ENCODE measurements at regions not wholly inside any gene's neighbourhood (a gene's known extent, or its start where the extent isn't known, plus 50 kb on each side); places are given as distances from the start of the nearest gene placed in this dataset.

DNA sequence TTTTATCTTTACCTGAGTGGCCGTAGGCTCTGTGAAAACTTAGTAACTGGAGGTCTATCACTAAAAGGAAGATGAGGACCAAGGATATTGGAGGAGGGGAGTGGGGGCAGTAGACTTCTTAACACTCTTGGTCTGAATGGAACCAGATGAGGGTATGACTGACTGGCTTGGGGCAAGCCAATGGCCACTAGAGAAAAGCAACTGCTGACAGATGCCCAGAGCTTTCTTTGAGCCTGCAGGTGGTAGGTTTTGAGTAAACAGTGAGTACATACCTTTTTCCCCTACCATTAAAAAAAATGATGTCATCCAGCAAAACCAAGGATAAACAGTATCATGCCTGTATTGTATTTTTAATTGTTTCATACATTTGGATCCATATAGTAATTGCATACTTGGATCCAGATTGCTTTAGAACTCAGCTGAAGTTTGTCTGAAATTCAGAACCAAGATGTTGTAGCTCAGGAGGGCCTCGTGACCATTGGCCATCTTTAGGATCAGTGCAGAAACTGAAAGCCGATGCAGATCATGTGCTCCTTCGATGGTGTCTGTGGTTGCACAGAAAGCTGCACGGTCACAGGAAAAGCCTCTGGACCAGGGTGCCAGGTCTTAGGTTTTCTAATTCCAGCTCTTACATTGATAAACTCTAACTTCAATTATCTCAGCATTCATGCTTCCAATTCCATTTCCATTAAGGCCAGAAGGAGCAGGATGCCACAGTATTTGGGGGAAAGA, 131.0 kb downstream of the PDGFRA start:
- no peak overlapping the region for H3K27ac Mint-ChIP-seq
- no peak for ATAC-seq (replicated peaks)
- peaks cover 3% of the 10 kb centered on the region for H3K27me3 Mint-ChIP-seq

DNA sequence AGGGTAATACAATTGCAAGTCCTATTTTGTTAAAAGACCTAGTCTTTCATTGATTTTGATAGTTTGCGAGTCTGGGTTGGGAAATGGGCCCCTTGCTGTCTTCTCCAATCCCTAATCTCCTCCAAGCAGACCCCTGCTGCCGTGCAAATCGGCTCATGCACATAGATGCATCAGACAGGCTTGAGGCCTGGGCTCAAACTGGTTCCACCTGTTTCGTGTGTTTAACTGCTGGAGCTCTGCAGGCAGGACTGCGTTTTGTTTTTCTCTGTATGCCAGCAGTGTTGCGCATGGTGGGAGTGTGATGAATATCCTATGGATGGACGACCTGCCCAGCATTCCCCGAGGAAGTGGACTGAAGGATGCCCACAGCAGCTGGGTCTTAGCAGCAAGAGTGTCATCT, 133.9 kb downstream of the PDGFRA start:
- Mint-ChIP-seq H3K27ac (no peak overlapping the region), H3K9me3 (no peaks in the 10 kb centered on the region), H3K4me1 (no peaks in the 10 kb centered on the region), H3K36me3 (ENCODE audit: low read depth) (no peaks in the 10 kb centered on the region), H3K4me3 (no peak overlapping the region), H3K27me3 (peaks cover 8% of the 10 kb centered on the region)
- ATAC-seq (replicated peaks), result no peak

More for the DNA sequence above, 131.0 kb downstream of the PDGFRA start:
- H3K36me3 Mint-ChIP-seq (ENCODE audit: low read depth), result no peaks in the 10 kb centered on the region
- H3K4me1 Mint-ChIP-seq, result no peaks in the 10 kb centered on the region
- no peaks in the 10 kb centered on the region for H3K9me3 Mint-ChIP-seq
- no peak overlapping the region for H3K4me3 Mint-ChIP-seq

DNA sequence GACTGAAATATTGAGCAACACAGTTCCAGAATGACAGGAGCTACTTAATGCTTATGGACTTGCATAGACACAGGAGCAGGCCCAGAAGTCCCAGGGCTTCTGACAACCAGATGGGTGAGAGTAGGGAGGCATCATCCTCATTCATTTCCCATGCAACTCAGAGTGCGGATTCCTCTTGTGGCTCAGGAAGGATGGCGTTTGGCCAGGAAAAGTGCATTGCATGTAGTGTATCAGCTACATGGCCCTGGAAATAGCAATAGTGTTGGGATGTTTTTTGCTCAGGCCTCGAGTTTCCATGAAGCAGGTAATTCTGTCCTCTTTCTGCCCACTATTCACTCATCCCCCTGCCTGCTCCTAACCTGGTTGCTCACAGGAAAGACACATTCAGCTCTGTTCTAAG, 136.6 kb downstream of the PDGFRA start:
- no peak for ATAC-seq (replicated peaks)
- no peaks in the 10 kb centered on the region for H3K9me3 Mint-ChIP-seq
- no peaks in the 10 kb centered on the region for H3K36me3 Mint-ChIP-seq (ENCODE audit: low read depth)

DNA sequence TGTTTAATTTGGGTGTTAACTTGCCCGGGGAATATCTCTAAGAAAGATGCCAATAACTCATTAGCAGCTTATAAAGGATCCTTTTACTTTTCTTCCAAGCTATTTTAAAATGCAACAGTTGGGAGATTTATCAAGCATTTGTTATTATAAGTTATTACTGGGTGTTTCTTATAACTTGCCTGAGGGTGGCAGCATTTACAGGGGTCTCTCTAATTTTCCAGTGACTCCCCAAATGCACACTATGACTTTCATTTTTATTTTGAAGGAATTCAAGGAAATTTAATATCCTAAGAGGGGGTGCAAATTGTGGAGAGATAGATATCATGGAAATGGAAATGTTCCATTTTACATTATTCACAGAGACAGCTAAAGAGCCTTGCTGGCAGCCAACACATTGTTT, 138.0 kb downstream of the PDGFRA start:
- Mint-ChIP-seq H3K36me3 (ENCODE audit: low read depth) (no peaks in the 10 kb centered on the region), H3K9me3 (peaks cover 2% of the 10 kb centered on the region), H3K4me1 (no peaks in the 10 kb centered on the region), H3K27ac (no peak overlapping the region), H3K4me3 (no peak overlapping the region), H3K27me3 (peaks cover 9% of the 10 kb centered on the region)
- ATAC-seq (replicated peaks), result no peak

More for the DNA sequence above, 136.6 kb downstream of the PDGFRA start:
- H3K27me3 Mint-ChIP-seq, result peaks cover 9% of the 10 kb centered on the region
- H3K27ac Mint-ChIP-seq, result no peak overlapping the region
- no peak overlapping the region for H3K4me3 Mint-ChIP-seq
- no peaks in the 10 kb centered on the region for H3K4me1 Mint-ChIP-seq

DNA sequence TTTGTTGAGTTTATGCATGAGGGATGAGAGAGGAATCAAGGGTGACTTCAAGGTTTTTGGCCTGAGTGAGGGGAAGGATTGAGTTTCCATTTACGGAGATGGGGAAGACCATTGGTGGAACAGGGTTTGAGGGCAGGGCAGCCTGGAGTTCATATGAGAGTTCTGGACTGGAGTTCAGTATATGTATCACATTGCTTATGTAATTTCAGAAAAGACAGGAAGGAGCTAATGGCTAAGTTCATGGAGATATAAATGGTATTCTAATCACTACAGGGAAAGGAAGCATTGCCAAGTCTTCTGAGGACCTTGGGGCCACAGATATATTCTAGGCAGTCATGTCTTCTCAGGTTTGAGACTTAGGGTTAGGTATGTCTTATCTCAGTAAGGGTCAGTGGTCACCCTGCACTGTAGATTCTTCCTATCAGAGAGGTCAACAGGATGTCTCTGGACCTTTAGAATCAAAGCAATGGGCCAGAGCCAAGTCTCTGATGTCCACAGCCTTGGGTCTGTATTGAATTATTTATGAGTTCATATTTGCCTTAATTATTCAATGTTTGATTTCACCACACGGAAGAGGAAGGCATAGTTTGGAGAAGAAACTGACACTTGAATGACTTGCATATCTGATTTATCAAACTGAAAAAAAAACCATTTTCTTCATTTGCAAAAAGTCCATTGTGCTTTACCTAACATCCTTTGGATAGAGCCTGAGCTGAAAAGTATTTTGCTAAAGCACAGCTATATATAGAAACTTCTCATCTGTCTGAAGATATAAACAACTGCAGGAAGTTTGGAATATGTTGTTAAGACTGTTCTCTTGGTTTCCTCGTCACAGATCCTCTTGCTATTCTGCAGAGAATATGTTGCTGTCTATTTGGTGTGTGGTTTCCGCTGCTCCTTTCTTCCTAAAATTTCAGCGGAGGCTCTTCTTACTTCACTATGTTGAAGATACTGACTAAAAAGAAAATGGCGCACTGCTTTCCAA, 139.5 kb downstream of the PDGFRA start:
- H3K4me1 Mint-ChIP-seq, result no peaks in the 10 kb centered on the region
- peaks cover 6% of the 10 kb centered on the region for H3K27me3 Mint-ChIP-seq
- H3K36me3 Mint-ChIP-seq (ENCODE audit: low read depth), result no peaks in the 10 kb centered on the region
- H3K9me3 Mint-ChIP-seq, result peaks cover 4% of the 10 kb centered on the region
- no peak overlapping the region for H3K27ac Mint-ChIP-seq
- no peak overlapping the region for H3K4me3 Mint-ChIP-seq
- ATAC-seq (replicated peaks), result no peak

DNA sequence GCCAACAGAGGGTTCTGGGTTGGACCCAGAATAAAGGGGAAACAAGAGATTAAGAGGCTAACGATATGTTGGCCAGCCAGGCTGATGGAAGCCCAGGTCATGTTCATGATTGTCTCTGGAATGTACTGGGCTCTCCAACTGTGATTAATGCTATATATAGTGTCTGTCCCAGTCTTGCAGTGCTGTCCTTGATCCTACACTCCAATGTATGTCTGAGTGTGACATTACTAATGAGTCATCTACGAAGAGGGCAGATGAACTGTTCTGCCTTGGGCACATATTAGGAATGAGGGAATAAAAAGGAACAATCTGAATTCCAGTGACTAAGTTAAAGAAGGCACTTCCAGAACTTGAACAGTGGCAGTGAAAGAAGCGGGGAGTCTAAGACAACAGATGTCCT, 142.1 kb downstream of the PDGFRA start:
- Mint-ChIP-seq H3K27ac (no peak overlapping the region), H3K27me3 (peaks cover 6% of the 10 kb centered on the region), H3K4me1 (no peaks in the 10 kb centered on the region), H3K9me3 (peaks cover 4% of the 10 kb centered on the region), H3K4me3 (no peak overlapping the region), H3K36me3 (ENCODE audit: low read depth) (no peaks in the 10 kb centered on the region)
- no peak for ATAC-seq (replicated peaks)

DNA sequence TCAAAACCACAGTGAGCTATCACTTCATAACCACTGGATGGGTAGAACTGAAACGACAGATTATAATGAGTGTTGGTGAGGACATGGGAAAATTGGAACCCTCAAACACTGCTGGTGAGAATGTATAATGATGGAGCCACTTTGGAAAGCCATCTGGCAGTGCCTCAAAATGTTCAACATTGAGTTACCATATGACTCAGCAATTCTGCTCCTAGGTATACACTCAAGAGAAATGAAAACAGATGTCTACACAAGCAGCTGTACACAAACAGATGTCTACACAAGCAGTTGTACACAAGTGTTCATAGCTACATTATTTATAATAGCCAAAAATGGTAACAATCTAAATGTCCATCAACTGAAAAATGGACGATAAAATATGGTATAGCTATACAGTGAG, 143.9 kb downstream of the PDGFRA start:
- peaks cover 4% of the 10 kb centered on the region for H3K9me3 Mint-ChIP-seq
- peaks cover 3% of the 10 kb centered on the region for H3K27me3 Mint-ChIP-seq
- H3K4me3 Mint-ChIP-seq, result no peak overlapping the region
- no peaks in the 10 kb centered on the region for H3K36me3 Mint-ChIP-seq (ENCODE audit: low read depth)
- ATAC-seq (replicated peaks), result no peak
- no peaks in the 10 kb centered on the region for H3K4me1 Mint-ChIP-seq
- no peak overlapping the region for H3K27ac Mint-ChIP-seq

DNA sequence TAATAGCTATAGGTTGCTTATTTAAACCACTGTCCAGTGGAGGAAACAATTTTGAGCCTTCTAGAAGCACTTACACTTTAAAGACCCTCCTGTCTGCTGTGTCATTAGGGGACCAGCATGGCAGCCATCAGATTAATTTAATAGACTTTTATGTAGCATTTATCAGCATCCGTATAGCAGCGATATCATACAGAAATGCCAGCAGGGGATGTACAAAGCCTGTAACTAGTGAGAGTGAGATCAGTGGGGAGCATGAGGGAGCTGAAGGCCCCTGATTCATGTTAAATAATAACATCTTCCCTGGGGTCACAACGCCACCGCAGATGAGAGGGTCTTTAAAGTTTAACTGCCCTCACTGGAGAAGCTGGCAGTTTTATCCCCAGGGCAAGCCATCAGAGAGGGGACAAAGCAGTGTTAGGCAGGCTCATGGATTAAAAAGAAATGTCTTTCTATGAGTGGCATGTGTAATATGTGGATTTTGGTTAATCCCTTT, 144.7 kb downstream of the PDGFRA start:
- H3K4me1 Mint-ChIP-seq, result no peaks in the 10 kb centered on the region
- H3K27ac Mint-ChIP-seq, result no peak overlapping the region
- H3K36me3 Mint-ChIP-seq (ENCODE audit: low read depth), result no peaks in the 10 kb centered on the region
- H3K9me3 Mint-ChIP-seq, result peaks cover 4% of the 10 kb centered on the region
- H3K4me3 Mint-ChIP-seq, result no peak overlapping the region
- no peak for ATAC-seq (replicated peaks)
- H3K27me3 Mint-ChIP-seq, result no peaks in the 10 kb centered on the region

DNA sequence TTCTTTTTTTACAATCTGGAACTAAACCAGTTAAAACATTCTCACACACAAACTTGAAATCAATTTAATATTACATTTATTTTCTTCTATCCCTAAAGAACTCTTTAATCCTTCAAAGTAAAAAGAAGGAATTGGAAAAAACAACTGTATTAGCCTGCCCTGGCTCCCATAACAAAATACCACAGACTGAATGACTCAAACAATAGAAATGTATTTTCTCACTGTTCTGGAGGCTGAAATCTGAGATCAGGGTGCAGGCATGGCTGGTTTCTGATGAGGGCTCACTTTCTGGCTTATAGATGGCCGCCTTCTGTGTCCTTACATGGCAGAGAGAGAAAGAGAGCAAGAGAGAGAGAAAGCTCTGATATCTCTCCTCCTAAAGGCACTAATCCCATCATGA, 149.4 kb downstream of the PDGFRA start:
- Mint-ChIP-seq H3K27me3 (no peaks in the 10 kb centered on the region), H3K4me3 (no peak overlapping the region), H3K36me3 (ENCODE audit: low read depth) (no peaks in the 10 kb centered on the region), H3K9me3 (no peaks in the 10 kb centered on the region), H3K4me1 (no peaks in the 10 kb centered on the region), H3K27ac (no peak overlapping the region)
- ATAC-seq (replicated peaks), result no peak

DNA sequence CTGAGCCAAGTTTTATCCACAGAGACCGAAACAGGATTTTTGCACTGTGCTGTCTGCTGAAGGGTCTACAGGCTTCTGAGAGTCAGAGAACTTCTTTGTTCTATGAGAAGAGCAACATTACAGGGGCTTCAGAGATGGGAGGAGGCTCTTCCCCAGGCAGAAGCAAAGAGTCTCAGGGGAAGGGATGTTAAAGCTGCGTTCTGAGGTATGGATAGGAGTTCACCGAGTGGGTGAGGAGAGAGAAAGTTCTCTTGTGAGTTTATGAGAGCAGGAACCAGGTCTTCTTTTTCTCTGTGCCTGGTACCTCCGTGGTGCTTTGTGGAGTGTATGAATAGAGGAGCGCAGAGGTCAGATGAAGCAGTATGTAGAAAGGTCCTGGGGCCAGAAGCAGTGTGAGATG, 155.1 kb downstream of the PDGFRA start:
- Mint-ChIP-seq H3K4me1 (no peaks in the 10 kb centered on the region), H3K36me3 (ENCODE audit: low read depth) (no peaks in the 10 kb centered on the region), H3K4me3 (no peak overlapping the region), H3K27ac (no peak overlapping the region), H3K27me3 (no peaks in the 10 kb centered on the region), H3K9me3 (no peaks in the 10 kb centered on the region)
- ATAC-seq (replicated peaks), result no peak

DNA sequence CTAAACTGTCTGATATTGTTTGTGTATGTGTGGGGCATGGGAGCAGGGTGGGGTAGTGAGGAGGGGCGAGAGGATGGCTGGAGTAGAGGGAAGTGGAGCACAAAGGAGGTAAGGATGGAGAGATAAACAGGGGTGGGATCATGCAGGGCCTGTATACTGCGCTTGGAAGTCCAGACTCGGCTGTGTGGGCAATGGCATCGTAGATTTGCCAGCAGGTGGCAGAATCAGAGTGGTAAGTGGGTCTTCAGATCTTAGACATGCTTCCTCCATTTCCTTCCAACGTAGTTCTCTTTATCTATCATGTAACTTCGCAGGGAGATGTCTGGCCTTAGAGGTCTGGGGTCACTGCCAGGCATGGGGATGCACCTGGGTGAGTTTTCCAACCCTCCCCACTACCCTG, 155.5 kb downstream of the PDGFRA start:
- Mint-ChIP-seq H3K27ac (no peak overlapping the region), H3K9me3 (no peaks in the 10 kb centered on the region), H3K36me3 (ENCODE audit: low read depth) (no peaks in the 10 kb centered on the region), H3K4me3 (no peak overlapping the region), H3K4me1 (no peaks in the 10 kb centered on the region), H3K27me3 (no peaks in the 10 kb centered on the region)
- no peak for ATAC-seq (replicated peaks)

DNA sequence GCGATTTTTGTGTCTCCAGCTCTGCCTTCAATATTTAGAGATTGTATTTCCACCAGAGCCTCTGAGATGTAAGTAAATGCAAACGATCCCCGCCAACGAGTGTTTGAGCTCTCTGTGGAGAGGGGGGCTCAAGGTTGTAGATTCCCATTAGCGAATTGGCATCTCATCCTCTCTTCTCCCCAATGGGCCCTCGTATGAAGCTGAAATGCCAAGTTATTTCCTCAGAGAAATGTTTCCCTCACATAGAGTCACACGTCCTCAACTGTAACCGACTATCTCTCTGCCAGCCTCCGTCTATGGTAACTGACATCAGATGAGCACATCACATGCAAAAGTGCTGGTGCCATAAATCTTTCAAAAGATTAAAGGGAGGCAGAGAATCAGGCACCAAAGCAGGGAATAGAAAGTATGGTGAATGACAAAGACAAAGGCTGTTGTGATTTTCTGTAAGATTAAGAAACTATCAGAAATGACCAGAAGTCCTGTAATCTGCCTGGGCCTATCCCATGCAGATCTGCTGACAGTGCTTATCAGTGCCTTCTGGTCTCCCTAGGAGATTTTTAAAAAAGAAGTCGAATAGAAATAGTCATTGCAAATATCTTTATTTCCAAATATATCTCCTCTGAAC, 157.1 kb downstream of the PDGFRA start:
- Mint-ChIP-seq H3K4me3 (no peak overlapping the region), H3K27me3 (peaks cover 4% of the 10 kb centered on the region), H3K27ac (no peak overlapping the region), H3K36me3 (ENCODE audit: low read depth) (no peaks in the 10 kb centered on the region), H3K4me1 (no peaks in the 10 kb centered on the region), H3K9me3 (no peaks in the 10 kb centered on the region)
- no peak for ATAC-seq (replicated peaks)

DNA sequence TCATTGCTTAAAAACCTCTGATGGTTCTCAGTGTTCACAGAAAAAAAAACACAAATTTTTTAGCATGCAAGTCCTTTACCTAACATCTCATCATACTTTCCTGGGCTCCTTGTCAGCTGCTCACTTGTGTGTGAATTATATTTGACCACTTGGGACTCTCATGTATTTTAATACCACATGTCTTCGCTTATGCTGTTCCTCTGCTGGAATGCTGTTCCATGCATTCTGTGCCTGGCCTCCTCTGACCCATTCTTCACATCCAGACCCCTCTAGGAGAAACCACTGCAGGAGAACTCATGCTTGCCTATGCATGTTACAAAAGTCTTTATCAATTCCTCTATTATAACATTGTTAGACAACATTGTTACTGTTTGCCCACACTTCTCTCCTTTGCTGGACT, 157.6 kb downstream of the PDGFRA start:
- H3K36me3 Mint-ChIP-seq (ENCODE audit: low read depth), result no peaks in the 10 kb centered on the region
- H3K4me1 Mint-ChIP-seq, result no peaks in the 10 kb centered on the region
- no peak overlapping the region for H3K27ac Mint-ChIP-seq
- ATAC-seq (replicated peaks), result no peak
- H3K27me3 Mint-ChIP-seq, result peaks cover 7% of the 10 kb centered on the region
- H3K9me3 Mint-ChIP-seq, result no peaks in the 10 kb centered on the region
- no peak overlapping the region for H3K4me3 Mint-ChIP-seq

DNA sequence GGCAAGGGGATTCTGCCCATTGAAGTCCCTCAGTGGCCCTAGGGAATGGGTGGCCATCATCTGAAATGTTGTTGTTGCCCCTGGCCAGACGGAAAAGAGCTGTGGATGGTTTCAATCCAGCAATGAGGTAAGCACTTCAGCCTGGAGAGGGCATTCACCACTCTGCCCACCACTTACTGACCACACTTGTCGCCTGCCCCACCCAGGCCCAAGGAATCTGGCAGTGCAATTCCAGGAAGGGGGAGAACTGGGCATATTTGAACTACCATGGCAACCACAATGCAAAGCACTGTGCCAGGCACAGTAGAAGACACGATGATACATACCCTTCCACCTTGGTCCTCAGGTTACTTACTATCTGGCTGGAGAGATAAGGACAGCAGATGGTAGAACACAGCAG, 161.6 kb downstream of the PDGFRA start:
- H3K27ac Mint-ChIP-seq, result no peak overlapping the region
- no peak for ATAC-seq (replicated peaks)
- H3K27me3 Mint-ChIP-seq, result peaks cover 7% of the 10 kb centered on the region
- no peaks in the 10 kb centered on the region for H3K4me1 Mint-ChIP-seq
- no peak overlapping the region for H3K4me3 Mint-ChIP-seq
- no peaks in the 10 kb centered on the region for H3K36me3 Mint-ChIP-seq (ENCODE audit: low read depth)
- H3K9me3 Mint-ChIP-seq, result no peaks in the 10 kb centered on the region

Measured in activated T-helper 17 cell treated with anti-CD3 and anti-CD28 coated beads, Interleukin-2, amount 50 U/mL, for 72 hours (primary cell).